Fibroblast of lung (primary cell): ENCODE measurements at regions not wholly inside any gene's neighbourhood (a gene's known extent, or its start where the extent isn't known, plus 50 kb on each side); places are given as distances from the start of the nearest gene placed in this dataset.

Experiments
- CTCF ChIP-seq, 2 donors: IDR thresholded peaks in 1 of 2; conservative IDR thresholded peaks in 1 of 2; 1 replicate in 1 of 2; 2 replicates in 1 of 2; pipeline ENCODE4 v1.5.1; 2011 to 2012; ENCODE audit warnings: low read length in 2 of 2, control low read depth in 1 of 2, inconsistent platforms in 1 of 2, low read depth in 1 of 2, mild to moderate bottlenecking in 1 of 2
- EZH2 ChIP-seq: IDR thresholded peaks from 2 replicates; pipeline ENCODE4 v1.5.1; 2012; ENCODE audit warnings: low read length, control low read depth, mild to moderate bottlenecking; ENCODE audit errors: missing control alignments

DNA sequence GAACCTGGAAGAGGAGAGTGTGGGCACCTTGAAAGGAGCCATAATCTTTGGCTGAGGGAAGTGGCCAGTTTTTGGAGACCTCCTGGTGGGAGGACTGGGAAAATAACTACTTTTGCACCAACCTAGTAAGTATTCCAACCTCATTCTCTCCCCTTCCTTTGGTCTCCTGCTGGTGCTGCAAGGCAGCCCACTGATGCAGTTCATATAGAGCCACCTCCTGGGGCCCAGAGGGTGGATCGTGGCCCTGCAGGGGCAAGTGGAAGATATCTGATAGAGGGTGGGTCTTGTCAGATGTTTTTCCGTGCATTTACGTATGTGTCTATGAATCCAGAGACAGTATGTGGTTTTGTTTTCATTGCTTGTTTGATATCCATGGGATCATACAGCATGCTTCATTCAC lies 172.8 kb upstream of the PITX1 start:
- TF ChIP-seq CTCF (conservative IDR thresholded peaks at IDR 0.05 in 1 of 2, IDR thresholded peaks at IDR 0.05 in 1 of 2; ENCODE audit: low read depth in 1 of 2, low read length in 2 of 2) (no peak), EZH2 (no peak)
